ENCODE measurements at regions not wholly inside any gene's neighbourhood (a gene's known extent, or its start where the extent isn't known, plus 50 kb on each side); places are given as distances from the start of the nearest gene placed in this dataset.

GRCh38 chr4:100805538-100805937 is 287.7 kb upstream of the EMCN start:
- TF ChIP-seq CTCF (IDR thresholded peaks at IDR 0.05; ENCODE audit: low read depth, low read length) = no peak
- no peak for TF ChIP-seq EZH2phosphoT487 (IDR thresholded peaks at IDR 0.05; ENCODE audit: low read depth)
